ENCODE measurements at regions not wholly inside any gene's neighbourhood (a gene's known extent, or its start where the extent isn't known, plus 50 kb on each side); places are given as distances from the start of the nearest gene placed in this dataset.

DNA sequence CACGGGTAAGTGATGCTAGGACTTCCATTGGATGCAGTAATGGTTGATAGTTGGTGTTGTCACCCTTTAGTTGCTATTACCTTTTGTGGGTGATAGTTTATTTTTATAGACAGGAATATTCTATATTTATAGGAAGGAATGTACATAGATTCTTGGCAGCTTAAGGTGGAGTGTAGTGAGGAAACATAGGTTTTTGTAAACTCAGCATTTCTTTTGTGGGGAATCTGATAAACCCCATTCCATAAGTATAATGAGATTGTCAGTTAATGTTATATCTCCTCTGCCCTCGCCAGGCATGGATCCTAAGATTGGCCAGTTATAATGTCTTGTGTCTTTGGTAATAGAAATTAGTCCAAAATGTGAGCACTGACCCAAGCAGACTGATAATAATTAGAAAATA lies 262.7 kb downstream of the JRKL start:
- peaks cover 2% of the 10 kb centered on the region; the same call in 1 of the 2 replicates for H3K4me1 ChIP-seq (ENCODE audit: insufficient read depth, low read length)
- H3K36me3 ChIP-seq (ENCODE audit: insufficient read depth, low read length) = peaks cover 4% of the 10 kb centered on the region; the same call in 1 of the 2 replicates
- no peak overlapping the region for H3K9ac ChIP-seq (ENCODE audit: low read depth, low read length)
- H3K9me3 ChIP-seq (ENCODE audit: control insufficient read depth, insufficient read depth, low read length) = no peaks in the 10 kb centered on the region

DNA sequence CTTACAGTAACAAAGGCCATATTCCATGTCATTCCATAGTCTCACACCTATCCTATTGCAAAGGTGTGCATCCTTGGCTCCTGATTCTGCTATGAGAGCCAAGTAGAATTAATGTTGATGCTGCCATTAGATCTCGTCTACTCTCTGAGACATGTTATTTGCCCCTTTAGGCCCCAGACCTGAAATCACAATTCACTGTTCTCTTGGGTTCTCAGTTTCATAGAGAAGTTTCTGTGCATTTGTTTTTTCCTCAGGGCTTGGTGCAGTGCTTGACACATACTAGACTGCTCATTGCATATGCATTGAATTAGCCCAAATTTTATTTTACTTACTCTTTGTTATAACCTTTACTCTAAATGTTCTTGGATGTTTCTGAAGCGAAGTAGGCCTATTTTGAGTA lies 265.7 kb downstream of the JRKL start:
- Histone ChIP-seq H3K4me1 (ENCODE audit: insufficient read depth, low read length) (no peaks in the 10 kb centered on the region), H3K9me3 (ENCODE audit: control insufficient read depth, insufficient read depth, low read length) (no peaks in the 10 kb centered on the region; the same call in 1 of the 2 replicates), H3K9ac (ENCODE audit: low read depth, low read length) (no peak overlapping the region), H3K36me3 (ENCODE audit: insufficient read depth, low read length) (0 out of 2 replicates have a peak, but pooled peaks cover 2% of the 10 kb centered on the region)

DNA sequence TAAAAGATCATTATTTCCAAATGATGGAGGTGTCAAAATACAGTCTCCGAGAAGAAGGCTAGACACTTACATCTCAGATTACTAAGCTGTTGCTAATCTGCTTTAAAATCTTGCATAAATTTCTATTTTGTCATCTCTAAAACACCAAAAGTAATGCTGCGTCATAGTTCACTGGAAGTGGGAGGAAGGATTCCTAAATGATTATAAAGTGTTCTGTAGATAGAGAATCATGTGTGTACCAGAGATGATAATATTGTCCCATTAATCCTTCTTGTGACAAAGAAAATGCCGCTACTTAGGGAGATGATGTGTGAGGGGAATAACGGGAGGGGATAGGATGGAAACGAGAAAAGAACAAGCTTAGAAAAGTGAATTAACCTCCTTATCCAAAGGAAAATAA lies 268.6 kb downstream of the JRKL start:
- Histone ChIP-seq H3K9ac (ENCODE audit: low read depth, low read length) (no peak overlapping the region), H3K9me3 (ENCODE audit: control insufficient read depth, insufficient read depth, low read length) (no peaks in the 10 kb centered on the region; the same call in 1 of the 2 replicates), H3K36me3 (ENCODE audit: insufficient read depth, low read length) (peaks cover 4% of the 10 kb centered on the region; the same call in 1 of the 2 replicates), H3K4me1 (ENCODE audit: insufficient read depth, low read length) (no peaks in the 10 kb centered on the region)

DNA sequence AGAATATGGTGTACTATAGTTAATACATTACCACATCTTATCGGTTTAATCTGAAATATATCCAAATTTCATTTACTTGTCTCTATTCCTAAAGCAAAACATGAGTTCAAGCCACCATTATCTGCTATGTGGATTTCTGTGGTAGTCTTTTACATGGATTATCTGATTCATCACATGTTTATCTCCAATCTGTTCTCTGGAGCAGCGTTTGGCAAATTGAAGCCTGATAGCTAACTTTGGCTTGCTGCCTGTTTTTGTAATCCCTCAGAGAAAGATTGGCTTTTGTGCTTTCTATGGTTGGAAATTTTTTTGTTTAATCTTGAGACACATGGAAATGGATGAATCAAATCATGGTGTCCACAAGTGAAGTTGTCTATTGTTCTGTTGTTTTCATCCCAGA lies 274.3 kb downstream of the JRKL start:
- Histone ChIP-seq H3K4me1 (ENCODE audit: insufficient read depth, low read length) (no peaks in the 10 kb centered on the region), H3K9ac (ENCODE audit: low read depth, low read length) (no peak overlapping the region), H3K9me3 (ENCODE audit: control insufficient read depth, insufficient read depth, low read length) (no peaks in the 10 kb centered on the region), H3K36me3 (ENCODE audit: insufficient read depth, low read length) (peaks cover 2% of the 10 kb centered on the region; the same call in 1 of the 2 replicates)

DNA sequence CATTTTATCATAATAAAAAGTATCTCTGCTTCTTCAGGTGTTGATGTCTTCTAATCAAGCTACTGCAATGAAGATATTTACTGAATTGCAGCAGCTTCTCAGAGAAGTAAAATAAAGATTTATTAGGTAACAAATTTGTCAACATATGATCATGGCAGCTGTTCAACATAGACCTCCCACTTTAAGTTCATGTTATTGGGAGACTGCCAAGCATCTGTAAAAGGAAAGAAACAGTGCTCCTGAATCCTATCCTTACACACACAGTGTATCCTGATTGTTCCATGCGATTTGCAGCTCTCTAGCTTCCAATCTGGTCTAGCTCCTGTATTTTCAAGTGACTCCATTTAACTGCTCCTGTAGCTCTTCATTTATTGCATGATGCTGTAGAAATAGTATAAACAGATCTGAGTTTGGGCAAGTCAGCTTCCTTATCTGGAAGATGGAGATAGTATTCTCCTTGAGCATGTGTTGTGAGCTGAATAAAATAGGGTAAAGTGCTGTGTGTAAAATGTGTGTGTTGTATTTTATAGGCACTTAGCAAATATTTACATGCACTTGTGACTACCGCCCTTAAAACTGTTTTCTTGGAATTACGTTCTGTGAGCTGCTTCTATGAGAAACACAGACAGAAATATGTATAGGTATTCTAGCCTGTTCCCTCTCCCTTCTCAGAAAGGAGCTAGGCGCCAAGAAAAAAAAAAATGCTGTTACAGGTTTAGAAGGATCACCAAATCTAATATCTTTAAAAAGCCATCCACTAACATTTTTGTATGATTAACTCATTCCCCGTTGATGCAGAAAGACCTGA lies 290.6 kb downstream of the JRKL start:
- no peaks in the 10 kb centered on the region for H3K4me1 ChIP-seq (ENCODE audit: insufficient read depth, low read length)
- H3K36me3 ChIP-seq (ENCODE audit: insufficient read depth, low read length) = 0 out of 2 replicates have a peak, but pooled peaks cover 4% of the 10 kb centered on the region
- H3K9ac ChIP-seq (ENCODE audit: low read depth, low read length) = no peak overlapping the region

DNA sequence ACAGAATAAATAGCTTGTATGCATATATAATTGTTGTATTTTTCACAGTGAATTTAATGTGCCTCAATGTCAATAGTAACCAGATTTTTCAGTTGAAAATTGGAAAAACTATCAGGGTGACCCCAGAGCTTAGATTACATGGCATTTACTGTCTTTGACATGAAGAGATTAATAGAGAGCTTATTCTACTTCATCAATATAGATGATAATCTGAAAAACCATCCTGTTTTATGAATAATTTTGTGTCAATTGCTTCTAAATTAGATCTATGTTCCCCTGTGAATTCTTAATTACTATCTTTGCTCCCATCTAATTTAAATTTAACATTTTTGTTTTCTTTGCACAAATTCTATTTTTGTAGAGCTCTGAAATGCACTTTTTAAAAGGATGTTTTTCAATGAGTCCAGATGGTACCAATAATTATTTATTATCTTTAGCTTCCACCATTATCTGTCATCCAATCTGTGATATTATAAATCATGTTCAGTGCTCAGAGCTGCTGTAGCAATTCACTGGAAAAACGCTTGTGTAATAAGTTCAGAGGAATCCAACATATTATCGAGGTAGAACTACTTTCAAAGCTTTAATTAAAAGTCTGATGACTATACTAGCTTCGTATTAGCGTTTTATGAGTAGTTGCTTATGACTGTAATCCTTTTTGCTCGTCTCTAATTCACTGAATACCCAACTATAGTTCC lies 291.4 kb downstream of the JRKL start:
- Histone ChIP-seq H3K4me1 (ENCODE audit: insufficient read depth, low read length) (no peaks in the 10 kb centered on the region), H3K9me3 (ENCODE audit: control insufficient read depth, insufficient read depth, low read length) (no peaks in the 10 kb centered on the region), H3K36me3 (ENCODE audit: insufficient read depth, low read length) (0 out of 2 replicates have a peak, but pooled peaks cover 4% of the 10 kb centered on the region), H3K9ac (ENCODE audit: low read depth, low read length) (no peak overlapping the region)

More for the DNA sequence above, 290.6 kb downstream of the JRKL start:
- no peaks in the 10 kb centered on the region for H3K9me3 ChIP-seq (ENCODE audit: control insufficient read depth, insufficient read depth, low read length)

DNA sequence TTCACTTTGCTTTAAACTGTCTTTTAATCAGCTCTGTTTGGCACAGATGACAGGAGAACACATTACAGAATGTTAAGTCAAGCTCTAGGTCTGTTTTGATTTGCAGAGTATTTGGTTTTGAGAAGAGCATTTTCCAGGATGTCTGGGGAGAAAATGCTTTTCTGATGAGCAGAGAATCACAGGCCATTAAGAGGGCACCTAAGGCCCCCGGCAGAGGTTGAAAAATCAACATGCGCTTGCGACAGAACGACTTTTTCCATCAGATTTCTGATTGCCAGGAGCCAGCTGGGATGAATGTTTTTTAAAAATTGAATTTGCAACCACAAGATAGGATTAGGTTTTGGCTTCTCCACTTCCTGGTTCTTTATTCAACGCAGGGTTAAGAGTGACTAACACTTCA lies 304.5 kb downstream of the JRKL start:
- Histone ChIP-seq H3K9ac (ENCODE audit: low read depth, low read length) (no peak overlapping the region), H3K36me3 (ENCODE audit: insufficient read depth, low read length) (no peaks in the 10 kb centered on the region), H3K4me1 (ENCODE audit: insufficient read depth, low read length) (peaks cover 4% of the 10 kb centered on the region; the same call in 1 of the 2 replicates), H3K9me3 (ENCODE audit: control insufficient read depth, insufficient read depth, low read length) (no peaks in the 10 kb centered on the region)

DNA sequence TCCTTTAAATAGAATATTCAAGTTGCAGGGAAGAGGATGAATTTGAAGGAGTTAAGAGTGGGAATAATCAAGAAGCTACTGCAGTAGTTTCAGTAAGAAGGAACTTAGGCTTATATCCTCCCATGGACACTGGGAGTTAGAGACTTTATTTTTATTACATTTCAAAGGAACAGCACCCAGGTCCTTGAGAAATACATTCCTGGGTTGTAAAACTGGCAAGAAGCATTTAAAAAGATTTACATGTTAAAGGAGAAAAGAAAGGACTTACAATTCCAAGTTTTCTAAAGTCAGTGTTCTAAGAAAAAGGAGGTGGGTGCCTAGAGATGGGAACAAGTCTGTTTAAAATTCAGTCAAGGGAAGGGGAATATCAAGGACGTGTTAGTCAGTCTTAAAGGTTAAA lies 306.9 kb downstream of the JRKL start:
- Histone ChIP-seq H3K36me3 (ENCODE audit: insufficient read depth, low read length) (no peaks in the 10 kb centered on the region; the same call in 1 of the 2 replicates), H3K9me3 (ENCODE audit: control insufficient read depth, insufficient read depth, low read length) (no peaks in the 10 kb centered on the region), H3K9ac (ENCODE audit: low read depth, low read length) (no peak overlapping the region), H3K4me1 (ENCODE audit: insufficient read depth, low read length) (peaks cover 4% of the 10 kb centered on the region; the same call in 1 of the 2 replicates)

DNA sequence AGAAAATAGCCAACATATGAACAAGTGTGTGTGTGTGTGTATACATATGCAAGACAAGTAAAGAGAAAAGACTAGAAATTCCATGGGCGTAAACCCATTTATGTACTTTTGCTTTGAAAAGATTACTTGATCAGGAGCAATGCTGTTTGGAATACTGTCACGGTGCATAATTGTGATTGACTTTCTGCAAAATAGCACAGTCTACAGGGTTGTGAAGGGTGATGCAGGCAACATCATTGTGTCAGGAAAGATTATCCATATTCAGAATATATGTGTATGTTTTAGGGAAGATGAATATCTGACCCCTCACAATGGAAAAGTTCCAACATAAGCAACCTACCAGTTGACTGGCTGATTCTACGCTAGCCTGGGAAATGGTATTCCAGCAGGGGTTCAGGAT lies 307.7 kb downstream of the JRKL start:
- H3K36me3 ChIP-seq (ENCODE audit: insufficient read depth, low read length) = no peaks in the 10 kb centered on the region; the same call in 1 of the 2 replicates
- no peak overlapping the region for H3K9ac ChIP-seq (ENCODE audit: low read depth, low read length)
- no peaks in the 10 kb centered on the region for H3K9me3 ChIP-seq (ENCODE audit: control insufficient read depth, insufficient read depth, low read length)
- peaks cover 4% of the 10 kb centered on the region; the same call in 1 of the 2 replicates for H3K4me1 ChIP-seq (ENCODE audit: insufficient read depth, low read length)

DNA sequence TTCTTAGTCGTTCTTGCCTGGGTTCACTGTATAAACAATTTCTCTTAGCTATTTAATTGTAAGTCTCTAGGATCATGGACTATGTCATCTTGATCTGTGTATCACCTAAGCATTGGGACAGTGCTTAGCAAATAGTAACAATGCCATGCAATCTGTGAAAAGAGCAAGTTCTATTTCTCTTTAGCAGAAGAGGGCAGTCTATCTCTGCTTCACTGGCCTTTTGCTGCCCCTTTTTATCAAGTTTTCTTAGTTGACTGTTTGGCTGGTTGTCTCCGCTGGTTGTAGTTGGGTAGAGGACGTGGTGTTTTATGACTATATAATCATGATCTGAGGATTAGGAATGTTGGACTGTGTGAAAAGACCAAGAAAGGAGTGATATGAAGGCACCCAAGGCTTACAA lies 315.0 kb downstream of the JRKL start:
- Histone ChIP-seq H3K9me3 (ENCODE audit: control insufficient read depth, insufficient read depth, low read length) (no peaks in the 10 kb centered on the region), H3K9ac (ENCODE audit: low read depth, low read length) (no peak overlapping the region), H3K36me3 (ENCODE audit: insufficient read depth, low read length) (no peaks in the 10 kb centered on the region; the same call in none of the 2 replicates), H3K4me1 (ENCODE audit: insufficient read depth, low read length) (no peaks in the 10 kb centered on the region)

DNA sequence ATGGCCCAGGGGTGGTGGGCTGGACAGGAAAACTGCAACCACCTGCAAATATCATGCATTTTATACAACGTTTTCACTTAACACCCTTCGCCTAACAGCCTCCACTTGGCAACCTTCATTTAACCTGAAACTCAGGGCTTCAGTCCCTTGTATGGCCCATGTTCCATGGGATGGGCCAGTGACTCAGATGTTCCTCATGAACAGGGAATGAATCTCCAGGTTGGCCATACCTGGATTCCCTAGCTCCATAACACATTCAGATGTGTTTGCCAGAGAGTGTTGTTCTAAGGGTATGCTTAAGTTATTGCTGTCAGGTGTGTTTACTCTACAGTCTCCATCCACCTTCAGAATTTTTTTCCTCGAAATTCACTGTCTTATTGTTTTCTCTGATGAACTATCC lies 316.9 kb downstream of the JRKL start:
- H3K4me1 ChIP-seq (ENCODE audit: insufficient read depth, low read length) = no peaks in the 10 kb centered on the region

DNA sequence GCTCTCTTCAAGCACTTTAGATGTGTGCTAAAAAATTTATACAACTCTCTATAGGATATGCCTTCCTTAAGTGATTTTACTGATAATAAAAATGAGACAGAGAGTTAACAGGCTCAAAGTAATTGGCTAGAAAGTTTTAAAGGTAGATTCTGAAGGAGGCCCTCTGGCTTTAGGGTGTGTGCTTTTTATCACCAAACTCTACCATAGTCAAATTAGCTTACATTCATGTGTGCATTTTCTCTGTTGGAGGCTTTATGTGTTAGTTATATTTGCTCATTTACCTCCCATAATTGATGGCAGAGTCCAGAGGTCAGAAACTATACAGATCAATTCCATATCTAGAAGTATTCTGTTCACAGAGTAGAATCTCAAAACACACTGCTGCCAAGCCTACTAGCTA lies 317.5 kb downstream of the JRKL start:
- no peak overlapping the region for H3K9ac ChIP-seq (ENCODE audit: low read depth, low read length)
- H3K36me3 ChIP-seq (ENCODE audit: insufficient read depth, low read length) = no peaks in the 10 kb centered on the region; the same call in 1 of the 2 replicates
- no peaks in the 10 kb centered on the region for H3K4me1 ChIP-seq (ENCODE audit: insufficient read depth, low read length)
- no peaks in the 10 kb centered on the region for H3K9me3 ChIP-seq (ENCODE audit: control insufficient read depth, insufficient read depth, low read length)

More for the DNA sequence above, 316.9 kb downstream of the JRKL start:
- Histone ChIP-seq H3K9me3 (ENCODE audit: control insufficient read depth, insufficient read depth, low read length) (no peaks in the 10 kb centered on the region), H3K36me3 (ENCODE audit: insufficient read depth, low read length) (no peaks in the 10 kb centered on the region; the same call in 1 of the 2 replicates), H3K9ac (ENCODE audit: low read depth, low read length) (no peak overlapping the region)

DNA sequence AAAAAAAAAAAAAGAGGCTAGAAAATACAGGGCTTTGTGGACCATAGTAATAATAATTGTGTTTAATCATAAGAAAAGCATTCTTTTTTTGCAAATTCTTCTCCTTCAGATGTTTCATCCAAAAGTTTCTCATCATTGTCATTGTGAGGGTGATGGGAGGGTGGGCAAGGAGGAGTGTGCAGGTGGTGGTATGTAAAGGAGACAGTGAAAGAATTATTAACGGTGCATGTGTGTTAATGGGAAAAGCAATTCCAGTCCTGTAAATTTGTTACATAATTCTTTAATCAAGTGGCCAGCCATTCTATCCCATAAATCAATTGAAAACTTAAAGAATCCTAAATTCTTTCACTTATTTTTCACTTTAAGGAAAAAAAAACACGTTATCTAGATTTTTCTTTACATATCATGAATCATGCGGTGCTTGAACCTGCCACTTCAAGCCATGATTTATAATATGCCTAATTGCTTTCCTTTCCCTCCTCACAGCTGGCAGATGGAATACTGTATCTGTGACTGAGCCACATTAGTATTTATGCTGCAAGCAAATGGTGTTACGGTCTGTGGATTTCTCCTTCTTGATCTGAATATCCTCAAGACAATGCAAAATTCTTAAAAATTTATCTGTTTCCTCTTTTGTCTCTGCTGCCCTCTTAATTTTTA lies 318.5 kb downstream of the JRKL start:
- H3K9ac ChIP-seq (ENCODE audit: low read depth, low read length) = no peak overlapping the region

DNA sequence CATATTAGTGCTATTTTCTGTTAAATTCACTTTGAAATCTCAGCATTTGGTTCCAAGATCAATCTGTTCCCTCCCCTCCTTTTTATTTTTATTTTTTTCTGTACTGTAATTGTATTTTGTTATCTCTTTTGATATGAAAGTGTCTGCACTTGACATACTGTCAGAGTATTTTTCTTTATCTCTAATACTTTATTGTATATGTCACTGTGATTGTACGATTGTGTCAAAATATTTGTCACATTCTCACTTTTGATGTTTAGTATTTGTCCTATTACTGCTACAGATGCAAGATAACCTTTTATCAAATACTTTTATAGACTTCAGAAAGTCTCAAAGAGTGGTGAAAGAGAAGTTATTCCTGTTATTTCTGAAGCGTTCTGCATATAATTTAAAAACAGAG lies 323.5 kb downstream of the JRKL start:
- H3K4me1 ChIP-seq (ENCODE audit: insufficient read depth, low read length) = no peaks in the 10 kb centered on the region
- no peak overlapping the region for H3K9ac ChIP-seq (ENCODE audit: low read depth, low read length)
- no peaks in the 10 kb centered on the region for H3K36me3 ChIP-seq (ENCODE audit: insufficient read depth, low read length)
- H3K9me3 ChIP-seq (ENCODE audit: control insufficient read depth, insufficient read depth, low read length) = no peaks in the 10 kb centered on the region

More for the DNA sequence above, 318.5 kb downstream of the JRKL start:
- no peaks in the 10 kb centered on the region for H3K4me1 ChIP-seq (ENCODE audit: insufficient read depth, low read length)
- H3K9me3 ChIP-seq (ENCODE audit: control insufficient read depth, insufficient read depth, low read length) = no peaks in the 10 kb centered on the region
- H3K36me3 ChIP-seq (ENCODE audit: insufficient read depth, low read length) = no peaks in the 10 kb centered on the region; the same call in 1 of the 2 replicates
